Smooth muscle cell (in vitro differentiated cells): ENCODE measurements at regions not wholly inside any gene's neighbourhood (a gene's known extent, or its start where the extent isn't known, plus 50 kb on each side); places are given as distances from the start of the nearest gene placed in this dataset.

Source experiments
- DNase-seq: peaks from one replicate; lab custom pipeline; 2025; ENCODE audit not compliant: unreplicated experiment; lab: John Stamatoyannopoulos, UW
- H2AFZ ChIP-seq: fragments of 200-600 bp; sonication (generic); 2 replicates; pipeline ENCODE4 v1.6.0; 2016; ENCODE audit warnings: antibody characterized with exemption, low read depth, mild to moderate bottlenecking
- H3F3A ChIP-seq: fragments of 200-600 bp; sonication (generic); 2 replicates; pipeline ENCODE4 v1.6.0; 2017; ENCODE audit warnings: antibody characterized with exemption, low read depth
- H3K27ac ChIP-seq: fragments of 200-600 bp; sonication (generic); 2 replicates; pipeline ENCODE4 v1.5.1; 2016; ENCODE audit warnings: low read depth, mild to moderate bottlenecking
- H3K27me3 ChIP-seq: fragments of 200-600 bp; sonication (generic); 2 replicates; pipeline ENCODE4 v1.6.1; 2016; ENCODE audit warnings: low read depth, mild to moderate bottlenecking
- H3K36me3 ChIP-seq: fragments of 200-600 bp; sonication (generic); 2 replicates; pipeline ENCODE4 v1.5.1; 2016; ENCODE audit warnings: low read depth
- H3K4me1 ChIP-seq: fragments of 200-600 bp; sonication (generic); 2 replicates; pipeline ENCODE4 v1.5.1; 2016; ENCODE audit warnings: low read depth
- H3K4me2 ChIP-seq: fragments of 200-600 bp; sonication (generic); 2 replicates; pipeline ENCODE4 v1.6.0; 2016; ENCODE audit warnings: mild to moderate bottlenecking
- H3K4me3 ChIP-seq: fragments of 200-600 bp; sonication (generic); 2 replicates; pipeline ENCODE4 v1.5.1; 2016; ENCODE audit warnings: mild to moderate bottlenecking
- H3K79me2 ChIP-seq: fragments of 200-600 bp; sonication (generic); 2 replicates; pipeline ENCODE4 v1.6.0; 2016; ENCODE audit warnings: low read depth, mild to moderate bottlenecking
- H3K9ac ChIP-seq: fragments of 200-600 bp; sonication (generic); 2 replicates; pipeline ENCODE4 v1.6.0; 2016; ENCODE audit warnings: low read depth
- H3K9me3 ChIP-seq: fragments of 200-600 bp; sonication (generic); replicated peaks from 2 replicates; pipeline ENCODE4 v1.5.1; 2016; ENCODE audit warnings: low read depth
- H4K20me1 ChIP-seq: fragments of 200-600 bp; sonication (generic); 2 replicates; pipeline ENCODE4 v1.6.0; 2016; ENCODE audit warnings: low read depth
- CTCF ChIP-seq: fragments of 200-600 bp; sonication (generic); IDR thresholded peaks from 2 replicates; pipeline ENCODE4 v1.5.1; 2017; ENCODE audit warnings: borderline replicate concordance, mild to moderate bottlenecking, antibody characterized with exemption; ENCODE audit not compliant: insufficient read depth, poor library complexity, severe bottlenecking
- WGBS: methylation state at CpG from one replicate; pipeline ENCODE4 v1.1.7; 2016; ENCODE audit warnings: low lambda C conversion rate; 5-methylcytosine and 5-hydroxymethylcytosine counted together

DNA sequence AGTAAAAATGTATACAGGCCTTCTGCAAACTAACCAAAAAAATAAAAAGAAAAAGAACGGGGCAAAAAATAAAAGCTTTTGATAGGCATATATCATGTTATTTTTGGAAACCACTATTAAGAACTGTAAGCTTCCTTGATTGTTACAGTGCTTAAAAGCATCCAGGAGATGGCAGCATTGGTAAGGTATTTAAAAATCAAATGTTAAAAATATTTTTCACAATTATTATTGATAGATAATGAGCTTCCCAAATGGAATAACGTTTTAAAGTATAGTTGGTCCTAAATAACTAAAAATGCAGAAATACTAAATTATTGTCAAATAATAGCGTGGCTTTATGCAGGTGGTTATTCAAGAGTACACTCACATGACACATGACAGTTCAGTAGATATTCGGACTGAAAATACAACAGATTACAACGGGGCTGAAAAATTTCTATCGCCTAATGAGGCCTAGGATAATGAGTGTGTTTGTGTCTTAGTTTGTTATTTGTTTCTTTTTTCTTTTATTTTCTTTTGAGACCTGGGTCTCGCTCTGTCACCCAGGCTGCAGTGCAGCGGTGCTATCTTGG lies 127.2 kb upstream of the ATF7IP start:
- Histone ChIP-seq H3F3A (peaks cover 18% of the 10 kb centered on the region), H3K27me3 (no peaks in the 10 kb centered on the region), H3K36me3 (peaks cover 6% of the 10 kb centered on the region), H2AFZ (no peak overlapping the region), H3K9ac (no peak overlapping the region), H3K4me3 (no peak overlapping the region), H4K20me1 (no peaks in the 10 kb centered on the region), H3K4me2 (no peak overlapping the region), H3K79me2 (no peaks in the 10 kb centered on the region), H3K9me3 (peaks cover 11% of the 10 kb centered on the region), H3K27ac (no peak overlapping the region), H3K4me1 (peaks cover 7% of the 10 kb centered on the region)
- TF ChIP-seq CTCF, result peak; percentile 72
- WGBS, result 60% methylated on average over 8 of the region's 8 CpGs
- DNase-seq, result no peak

GRCh38 chr12:14239350-14239934 lies 126.0 kb upstream of the ATF7IP start:
- Histone ChIP-seq H3K79me2 (no peaks in the 10 kb centered on the region), H4K20me1 (no peaks in the 10 kb centered on the region), H3K27me3 (no peaks in the 10 kb centered on the region), H2AFZ (peak overlapping the region; percentile 71), H3K4me1 (peaks cover 7% of the 10 kb centered on the region), H3K36me3 (peaks cover 6% of the 10 kb centered on the region), H3K27ac (peak overlapping the region; percentile 57), H3F3A (peaks cover 27% of the 10 kb centered on the region), H3K4me3 (peak overlapping the region; percentile 31), H3K9ac (no peak overlapping the region), H3K9me3 (peaks cover 11% of the 10 kb centered on the region), H3K4me2 (peak overlapping the region; percentile 76)
- no peak for DNase-seq
- TF ChIP-seq CTCF, result no peak
- 14% methylated on average over 13 of the region's 13 CpGs for whole genome bisulfite sequencing

GRCh38 chr12:14239935-14240872 lies 125.3 kb upstream of the ATF7IP start:
- H3K9ac ChIP-seq, result no peak overlapping the region
- peaks cover 7% of the 10 kb centered on the region for H3K4me1 ChIP-seq
- peak overlapping the region; percentile 76 for H3K4me2 ChIP-seq
- DNase-seq, result no peak
- no peaks in the 10 kb centered on the region for H4K20me1 ChIP-seq
- peaks cover 6% of the 10 kb centered on the region for H3K36me3 ChIP-seq
- peak overlapping the region; percentile 57 for H3K27ac ChIP-seq
- no peaks in the 10 kb centered on the region for H3K79me2 ChIP-seq
- H3F3A ChIP-seq, result peaks cover 27% of the 10 kb centered on the region
- peaks cover 11% of the 10 kb centered on the region for H3K9me3 ChIP-seq
- peak overlapping the region; percentile 31 for H3K4me3 ChIP-seq
- TF ChIP-seq CTCF, result no peak
- WGBS, result 25% methylated on average over 11 of the region's 11 CpGs
- no peaks in the 10 kb centered on the region for H3K27me3 ChIP-seq
- H2AFZ ChIP-seq, result peak overlapping the region; percentile 71
